Esophagus squamous epithelium (tissue), 4 donors: ENCODE measurements at regions not wholly inside any gene's neighbourhood (a gene's known extent, or its start where the extent isn't known, plus 50 kb on each side); places are given as distances from the start of the nearest gene placed in this dataset.

Experiments
- POLR2A ChIP-seq, 4 donors: fragments of 450-650 bp; IDR thresholded peaks; one replicate each; pipeline ENCODE4 v1.6.1; 2017; ENCODE audit warnings: antibody characterized with exemption in 4 of 4, mild to moderate bottlenecking in 4 of 4, moderate library complexity in 3 of 4
- TF ChIP-seq, protein P1 (sequence below), 6 experiments: fragments of 450-650 bp in 4 of 6; fragments of 200-600 bp in 2 of 6; sonication (generic) in 2 of 6; IDR thresholded peaks; one replicate each; pipeline ENCODE4 v1.5.1; 2016 to 2019; ENCODE audit warnings: antibody characterized with exemption in 6 of 6, mild to moderate bottlenecking in 4 of 6, moderate library complexity in 4 of 6

- TF ChIP-seq, protein P1, sequence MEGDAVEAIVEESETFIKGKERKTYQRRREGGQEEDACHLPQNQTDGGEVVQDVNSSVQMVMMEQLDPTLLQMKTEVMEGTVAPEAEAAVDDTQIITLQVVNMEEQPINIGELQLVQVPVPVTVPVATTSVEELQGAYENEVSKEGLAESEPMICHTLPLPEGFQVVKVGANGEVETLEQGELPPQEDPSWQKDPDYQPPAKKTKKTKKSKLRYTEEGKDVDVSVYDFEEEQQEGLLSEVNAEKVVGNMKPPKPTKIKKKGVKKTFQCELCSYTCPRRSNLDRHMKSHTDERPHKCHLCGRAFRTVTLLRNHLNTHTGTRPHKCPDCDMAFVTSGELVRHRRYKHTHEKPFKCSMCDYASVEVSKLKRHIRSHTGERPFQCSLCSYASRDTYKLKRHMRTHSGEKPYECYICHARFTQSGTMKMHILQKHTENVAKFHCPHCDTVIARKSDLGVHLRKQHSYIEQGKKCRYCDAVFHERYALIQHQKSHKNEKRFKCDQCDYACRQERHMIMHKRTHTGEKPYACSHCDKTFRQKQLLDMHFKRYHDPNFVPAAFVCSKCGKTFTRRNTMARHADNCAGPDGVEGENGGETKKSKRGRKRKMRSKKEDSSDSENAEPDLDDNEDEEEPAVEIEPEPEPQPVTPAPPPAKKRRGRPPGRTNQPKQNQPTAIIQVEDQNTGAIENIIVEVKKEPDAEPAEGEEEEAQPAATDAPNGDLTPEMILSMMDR (IDR thresholded peaks at IDR 0.05) = no peak
- no peak for TF ChIP-seq POLR2A (IDR thresholded peaks at IDR 0.05)
Observed at GRCh38 chr22:34070051-34070450, 149.8 kb upstream of the LARGE1 start.
